Nephron progenitor cell (in vitro differentiated cells): ENCODE measurements at regions not wholly inside any gene's neighbourhood (a gene's known extent, or its start where the extent isn't known, plus 50 kb on each side); places are given as distances from the start of the nearest gene placed in this dataset.

Experiments
- DNase-seq: peaks from one replicate; pipeline ENCODE4 v3.0.0; 2021
- H3K27ac Mint-ChIP-seq: 2 replicates; pipeline ENCODE4 v1.8.0; 2021; ENCODE audit warnings: mild to moderate bottlenecking, moderate library complexity, mixed read lengths
- H3K27me3 Mint-ChIP-seq: 2 replicates; pipeline ENCODE4 v1.8.0; 2021; ENCODE audit warnings: mild to moderate bottlenecking, low read depth, mixed read lengths; ENCODE audit not compliant: poor library complexity
- H3K36me3 Mint-ChIP-seq: 2 replicates; pipeline ENCODE4 v1.8.0; 2021; ENCODE audit warnings: low read depth, mixed read lengths
- H3K4me1 Mint-ChIP-seq: 2 replicates; pipeline ENCODE4 v1.8.0; 2021; ENCODE audit warnings: mixed read lengths
- H3K4me3 Mint-ChIP-seq: 2 replicates; pipeline ENCODE4 v1.8.0; 2021; ENCODE audit warnings: mild to moderate bottlenecking, moderate library complexity, mixed read lengths
- H3K9me3 Mint-ChIP-seq: 2 replicates; pipeline ENCODE4 v1.8.0; 2021; ENCODE audit warnings: mild to moderate bottlenecking, moderate library complexity, mixed read lengths
- CTCF ChIP-seq: fragments of 200-600 bp; sonication (generic); IDR thresholded peaks from 2 replicates; pipeline ENCODE4 v1.5.0; 2021; ENCODE audit warnings: antibody characterized with exemption

GRCh38 chr11:13841393-13841792 lies 121.1 kb upstream of the SPON1 start:
- DNase-seq, result no peak
- TF ChIP-seq CTCF, result no peak
- Mint-ChIP-seq H3K9me3 (no peaks in the 10 kb centered on the region), H3K4me1 (peaks cover 7% of the 10 kb centered on the region), H3K36me3 (no peaks in the 10 kb centered on the region), H3K27me3 (peaks cover 7% of the 10 kb centered on the region), H3K4me3 (no peak overlapping the region), H3K27ac (no peak overlapping the region)

DNA sequence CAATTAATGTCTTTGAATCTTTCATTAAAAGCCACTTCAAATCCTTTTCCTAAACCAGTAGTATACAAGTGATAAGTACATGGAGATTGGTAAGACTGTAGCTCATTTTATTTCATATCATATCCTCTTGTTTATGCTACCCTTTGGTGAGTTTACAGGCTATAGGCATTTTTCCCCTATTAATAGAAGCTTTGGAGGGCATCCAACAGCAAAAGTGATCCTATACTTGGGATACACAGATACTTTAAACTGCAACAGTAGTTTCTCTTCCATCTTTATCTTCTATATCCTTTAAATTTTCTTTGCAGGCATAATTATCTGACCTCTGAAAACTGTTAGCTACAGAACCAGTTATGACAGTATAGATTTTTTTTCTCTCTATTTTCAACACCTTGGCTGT lies 114.5 kb upstream of the SPON1 start:
- H3K27ac Mint-ChIP-seq, result no peak overlapping the region
- no peak for TF ChIP-seq CTCF
- no peak overlapping the region for H3K4me3 Mint-ChIP-seq
- no peak for DNase-seq
- no peaks in the 10 kb centered on the region for H3K9me3 Mint-ChIP-seq
- H3K27me3 Mint-ChIP-seq, result no peaks in the 10 kb centered on the region
- no peaks in the 10 kb centered on the region for H3K36me3 Mint-ChIP-seq
- H3K4me1 Mint-ChIP-seq, result peaks cover 25% of the 10 kb centered on the region

- Mint-ChIP-seq H3K27me3 (peaks cover 4% of the 10 kb centered on the region), H3K4me1 (peaks cover 25% of the 10 kb centered on the region)
Measured at GRCh38 chr11:13850231-13851005, 112.1 kb upstream of the SPON1 start.

GRCh38 chr11:13851691-13852090 lies 110.8 kb upstream of the SPON1 start:
- no peak overlapping the region for H3K4me3 Mint-ChIP-seq
- no peaks in the 10 kb centered on the region for H3K36me3 Mint-ChIP-seq
- DNase-seq, result no peak
- H3K27ac Mint-ChIP-seq, result no peak overlapping the region
- peaks cover 25% of the 10 kb centered on the region for H3K4me1 Mint-ChIP-seq
- H3K9me3 Mint-ChIP-seq, result peaks cover 4% of the 10 kb centered on the region
- peaks cover 6% of the 10 kb centered on the region for H3K27me3 Mint-ChIP-seq
- no peak for TF ChIP-seq CTCF

More at GRCh38 chr11:13850231-13851005, 112.1 kb upstream of the SPON1 start:
- Mint-ChIP-seq H3K36me3 (no peaks in the 10 kb centered on the region), H3K4me3 (no peak overlapping the region), H3K27ac (peak overlapping the region; percentile 72), H3K9me3 (peaks cover 4% of the 10 kb centered on the region)
- no peak for DNase-seq
- no peak for TF ChIP-seq CTCF

DNA sequence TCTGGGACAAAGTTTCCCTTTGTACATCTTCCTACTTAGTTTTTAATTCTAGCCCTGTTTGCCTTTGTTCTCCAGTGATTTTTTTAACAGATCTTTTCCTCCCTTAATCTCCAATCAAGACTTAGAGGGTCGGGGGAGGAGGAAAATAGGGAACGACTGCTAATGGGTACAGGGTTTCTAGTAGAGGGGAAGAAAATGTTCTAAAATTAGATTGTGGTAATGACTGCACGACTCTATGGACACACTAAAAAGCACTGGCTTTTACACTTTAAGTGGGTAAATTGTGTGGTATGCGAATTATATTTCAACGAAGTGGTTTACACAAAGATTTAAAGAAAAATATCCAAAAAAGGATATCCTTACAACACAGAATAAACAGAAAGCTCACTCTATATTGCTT lies 110.0 kb upstream of the SPON1 start:
- Mint-ChIP-seq H3K4me1 (peaks cover 25% of the 10 kb centered on the region), H3K4me3 (no peak overlapping the region), H3K27me3 (peaks cover 6% of the 10 kb centered on the region), H3K27ac (no peak overlapping the region), H3K9me3 (peaks cover 4% of the 10 kb centered on the region), H3K36me3 (no peaks in the 10 kb centered on the region)
- TF ChIP-seq CTCF, result no peak
- no peak for DNase-seq

DNA sequence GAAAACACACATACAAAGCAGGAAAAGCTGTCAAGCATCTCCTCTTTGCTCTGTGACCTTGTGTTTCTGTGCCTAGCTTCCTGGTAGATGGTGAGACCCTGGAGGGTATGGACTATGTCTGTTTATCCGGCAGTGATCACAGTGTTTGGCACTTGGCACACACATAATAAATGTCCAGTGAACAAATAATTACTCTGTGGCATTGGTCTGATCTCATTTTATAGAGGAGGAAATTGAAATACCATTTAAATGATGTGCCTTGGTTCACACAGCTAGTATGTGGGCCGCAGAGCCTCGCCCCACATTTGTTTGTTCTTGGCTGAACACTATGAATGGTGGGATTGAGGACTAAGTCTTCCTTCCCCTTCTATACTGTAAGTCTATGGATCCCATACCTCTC lies 104.7 kb upstream of the SPON1 start:
- no peak for DNase-seq
- peaks cover 6% of the 10 kb centered on the region for H3K27me3 Mint-ChIP-seq
- H3K36me3 Mint-ChIP-seq, result no peaks in the 10 kb centered on the region
- H3K27ac Mint-ChIP-seq, result no peak overlapping the region
- H3K9me3 Mint-ChIP-seq, result peaks cover 17% of the 10 kb centered on the region
- TF ChIP-seq CTCF, result no peak
- peaks cover 10% of the 10 kb centered on the region for H3K4me1 Mint-ChIP-seq
- no peak overlapping the region for H3K4me3 Mint-ChIP-seq
